GM19025 (cell line): ENCODE measurements at regions not wholly inside any gene's neighbourhood (a gene's known extent, or its start where the extent isn't known, plus 50 kb on each side); places are given as distances from the start of the nearest gene placed in this dataset.

Experiments used
- ATAC-seq: cut with Tn5 transposase; IDR thresholded peaks from one replicate; pipeline ENCODE4 v1.9.1; 2021; ENCODE audit warnings: mild to moderate bottlenecking, low read depth, moderate library complexity; ENCODE audit not compliant: unreplicated experiment

DNA sequence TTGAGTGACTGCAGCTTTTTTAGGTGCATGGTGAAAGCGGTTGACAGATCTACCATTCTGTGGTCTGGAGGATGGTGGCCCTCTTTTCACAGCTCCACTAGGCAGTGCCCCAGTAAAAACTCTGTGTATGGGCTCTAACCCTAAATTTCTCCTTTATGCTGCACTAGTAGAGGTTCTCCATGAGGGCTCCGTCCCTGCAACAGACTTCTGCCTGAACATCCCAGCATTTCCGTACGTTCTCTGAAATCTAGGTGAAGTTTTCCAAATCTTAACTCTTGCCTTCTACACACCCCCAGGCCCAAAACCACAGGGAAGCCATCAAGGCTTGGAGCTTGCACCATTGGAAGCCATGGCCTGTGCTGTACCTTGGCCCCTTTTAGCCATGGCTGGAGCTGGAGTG lies 1898.1 kb upstream of the NUDT12 start:
- no peak for ATAC-seq

DNA sequence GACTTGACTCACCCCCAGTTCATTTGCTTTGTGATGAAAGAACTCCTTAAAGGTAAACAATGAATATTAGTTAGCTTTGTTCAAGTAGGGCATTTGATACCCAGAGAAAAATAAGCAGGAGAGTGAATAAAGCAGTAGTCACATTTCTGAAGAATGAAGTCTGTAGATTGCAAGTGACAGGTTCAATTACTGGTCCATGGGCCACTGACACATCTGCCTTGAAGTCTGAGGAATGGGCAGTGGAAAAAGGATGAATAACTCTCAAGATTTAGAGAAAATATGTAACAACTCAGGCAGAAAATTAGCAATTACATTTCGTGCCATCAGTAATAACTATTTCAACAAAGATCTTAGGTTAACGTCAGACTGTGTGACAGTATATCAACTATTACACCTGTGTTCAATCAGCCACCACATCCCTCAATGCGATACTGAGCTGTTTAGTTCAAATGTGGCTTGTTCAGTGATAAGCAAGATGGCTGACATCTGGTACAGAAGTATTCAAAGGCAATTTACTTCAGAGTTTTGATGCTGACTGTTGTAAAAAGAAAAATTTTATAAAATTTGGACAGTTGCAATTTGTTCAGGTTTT lies 1890.7 kb upstream of the NUDT12 start:
- no peak for ATAC-seq

DNA sequence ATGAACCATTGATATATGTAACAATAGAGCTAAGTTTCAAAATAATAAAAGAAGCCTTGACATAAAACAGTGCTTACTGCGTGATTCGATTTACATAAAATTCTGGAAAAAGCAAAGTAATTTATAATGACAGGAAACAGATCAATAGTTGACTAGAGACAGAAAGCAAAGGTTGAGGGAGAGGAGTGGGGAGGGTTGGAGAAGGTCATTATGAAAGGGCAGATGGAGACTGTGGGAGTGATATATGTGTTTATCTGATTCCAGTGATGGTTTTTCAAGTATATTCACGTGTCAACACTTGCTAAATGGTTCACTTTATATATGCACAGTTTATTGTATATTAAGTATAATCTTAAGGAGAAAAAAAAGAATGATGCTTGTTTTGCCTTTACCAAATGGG lies 1885.7 kb upstream of the NUDT12 start:
- no peak for ATAC-seq

DNA sequence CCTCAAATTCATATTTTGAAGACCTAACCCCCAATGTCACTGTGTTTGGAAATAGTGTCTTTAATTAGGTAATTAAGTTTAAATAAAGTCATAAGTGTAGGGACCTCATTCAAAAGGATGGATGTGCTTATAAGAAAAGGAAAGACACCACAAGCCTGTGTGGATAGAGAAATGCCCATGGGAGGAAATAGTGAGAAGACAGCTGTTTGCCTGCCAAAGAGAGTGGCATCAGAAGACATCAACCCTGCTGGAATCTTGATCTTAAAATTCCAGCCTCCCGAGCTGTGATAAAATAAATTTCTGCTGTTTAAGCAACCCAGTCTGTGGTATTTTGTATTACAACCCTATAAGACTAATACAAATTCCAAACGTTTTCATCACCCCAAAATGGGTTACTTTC lies 1867.9 kb upstream of the NUDT12 start:
- no peak for ATAC-seq

DNA sequence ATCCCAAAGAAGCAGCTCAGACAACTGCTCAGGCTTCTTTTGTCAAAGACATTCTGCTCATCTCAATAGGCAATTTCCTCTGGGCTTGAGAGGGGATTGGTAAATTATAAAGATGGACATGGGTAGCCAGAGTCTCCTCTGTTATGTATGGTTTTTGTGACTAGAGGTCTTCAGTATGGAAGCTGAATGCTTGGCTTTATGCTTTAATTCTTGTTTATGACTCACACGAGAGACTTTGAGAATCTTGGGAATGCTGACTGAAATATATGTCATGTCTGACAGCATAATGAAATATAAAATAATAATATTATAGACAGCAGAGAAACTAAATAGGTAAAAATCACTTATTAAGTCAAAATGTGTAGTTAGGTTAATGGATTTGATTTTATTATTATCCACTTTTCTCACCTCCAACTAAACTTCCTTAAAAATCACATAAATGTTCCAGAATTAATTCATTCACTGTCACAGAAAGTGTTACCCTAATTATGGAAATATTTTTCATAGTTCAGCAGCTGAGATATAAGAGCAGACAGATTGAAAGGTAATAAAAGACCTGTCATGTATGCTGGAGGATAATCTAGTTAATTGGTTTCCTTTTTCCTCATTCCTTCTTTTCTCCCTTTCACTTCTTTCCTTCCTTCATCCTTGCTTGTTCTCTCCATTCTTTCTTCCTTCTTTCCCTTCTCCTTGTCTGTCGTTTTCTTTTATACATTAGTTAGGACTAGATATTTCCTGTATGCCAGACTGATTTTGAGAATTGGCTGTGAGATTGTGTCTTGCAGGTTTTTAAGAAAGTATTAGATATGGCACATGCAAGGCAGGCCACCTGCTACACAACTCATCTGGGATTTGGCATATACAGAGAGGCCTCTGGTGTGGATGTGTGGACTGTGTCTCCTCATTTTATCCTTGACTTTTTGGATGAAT lies 1866.1 kb upstream of the NUDT12 start:
- ATAC-seq = no peak

DNA sequence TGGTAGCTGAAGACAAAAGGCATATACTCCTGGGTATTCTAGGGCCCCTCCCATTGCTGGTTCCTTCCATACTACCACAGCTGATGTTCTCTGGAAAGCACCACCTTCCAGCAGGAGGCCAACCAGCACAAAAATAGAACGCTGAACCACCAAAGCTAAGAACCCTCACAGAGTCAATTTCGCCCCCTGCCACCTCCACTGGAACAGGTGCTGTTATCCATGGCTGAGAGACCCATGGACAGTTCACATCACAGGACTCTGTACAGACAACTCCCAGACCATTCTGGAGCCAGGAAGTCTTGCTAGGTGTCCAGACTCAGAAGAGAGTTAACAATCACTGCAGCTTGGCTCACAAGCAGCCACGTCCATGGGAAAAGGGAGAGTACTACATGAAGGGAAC lies 1851.5 kb upstream of the NUDT12 start:
- no peak for ATAC-seq

DNA sequence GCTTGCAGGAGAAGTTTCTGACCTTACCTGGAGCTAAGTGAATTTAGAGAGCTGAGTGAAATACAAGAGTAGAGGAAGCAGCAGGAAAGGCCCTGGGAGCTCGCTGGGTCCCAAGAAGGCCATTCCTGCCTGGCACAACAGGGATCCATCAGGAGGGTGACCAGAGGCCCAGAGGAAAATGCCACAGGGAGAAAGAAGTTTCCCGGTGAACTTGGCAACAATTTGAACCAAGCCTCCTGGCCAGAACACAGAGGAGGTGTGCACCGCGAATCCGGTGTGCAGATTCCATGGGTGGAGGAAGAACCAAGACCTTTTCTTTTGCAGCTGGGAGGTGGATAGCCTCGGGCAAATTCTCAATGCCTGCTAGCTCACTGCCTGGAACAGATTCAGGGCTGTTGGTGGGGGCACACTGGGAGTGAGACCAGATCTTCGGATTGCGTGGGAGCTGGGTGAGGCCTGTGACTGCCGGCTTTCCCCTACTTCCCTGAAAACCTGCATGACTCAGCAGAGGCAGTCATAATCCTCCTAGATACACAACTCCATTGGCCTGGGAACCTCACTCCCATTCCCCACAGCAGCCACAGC lies 1850.9 kb upstream of the NUDT12 start:
- ATAC-seq = no peak

DNA sequence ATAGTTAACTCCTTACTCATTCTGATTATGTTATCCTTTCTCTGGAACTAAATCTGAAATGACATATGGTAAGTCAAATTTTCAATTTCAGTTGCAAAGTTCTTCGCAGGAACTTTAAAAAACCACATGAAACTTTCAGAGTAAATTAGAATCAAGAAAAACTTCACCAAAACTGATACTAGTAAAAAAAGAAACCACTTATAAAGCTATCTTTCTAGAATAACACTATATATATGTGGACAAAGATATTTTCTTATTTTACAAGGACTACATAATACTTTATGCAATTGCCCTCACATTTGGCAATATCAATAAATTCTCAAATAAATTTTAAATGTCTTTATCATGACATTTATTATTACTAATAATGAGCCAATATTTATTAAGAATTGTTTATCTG lies 1847.1 kb upstream of the NUDT12 start:
- no peak for ATAC-seq

DNA sequence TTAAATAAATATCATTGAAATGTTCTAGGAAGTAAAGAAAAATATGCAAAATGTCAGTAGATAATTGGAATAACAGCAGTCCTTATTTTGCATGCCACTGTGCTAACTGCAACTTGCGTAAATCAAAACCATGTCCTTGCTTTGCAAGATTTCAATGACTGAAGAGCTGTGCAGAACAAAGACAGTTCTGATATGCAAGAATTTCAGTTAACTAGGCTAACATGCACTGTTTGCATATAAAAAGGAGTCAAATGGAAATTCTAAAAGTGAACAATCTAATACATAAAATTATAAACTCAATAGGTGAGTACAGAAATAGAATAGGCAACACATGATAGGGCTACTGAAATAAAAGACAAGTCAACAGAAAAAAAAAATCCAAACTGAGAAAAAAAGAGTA lies 1844.6 kb upstream of the NUDT12 start:
- no peak for ATAC-seq

DNA sequence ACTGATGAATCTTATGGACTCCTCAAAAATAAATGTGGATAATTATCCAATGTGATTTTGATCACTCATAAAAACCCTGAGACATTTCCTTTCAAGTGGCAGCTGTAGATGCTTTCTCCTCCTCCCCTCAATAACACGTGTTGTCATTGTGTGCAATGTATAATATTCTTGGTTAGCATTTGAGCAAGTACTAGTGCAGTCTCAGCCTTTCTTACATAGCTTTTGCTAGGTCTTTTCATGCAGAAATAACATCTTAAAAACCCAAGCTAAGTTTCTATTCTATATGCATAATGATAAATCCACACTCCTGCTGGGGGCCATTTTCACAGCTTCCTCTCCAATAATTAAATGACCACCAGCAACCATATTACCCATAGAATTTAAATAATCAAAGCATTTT lies 1835.2 kb upstream of the NUDT12 start:
- ATAC-seq = no peak

DNA sequence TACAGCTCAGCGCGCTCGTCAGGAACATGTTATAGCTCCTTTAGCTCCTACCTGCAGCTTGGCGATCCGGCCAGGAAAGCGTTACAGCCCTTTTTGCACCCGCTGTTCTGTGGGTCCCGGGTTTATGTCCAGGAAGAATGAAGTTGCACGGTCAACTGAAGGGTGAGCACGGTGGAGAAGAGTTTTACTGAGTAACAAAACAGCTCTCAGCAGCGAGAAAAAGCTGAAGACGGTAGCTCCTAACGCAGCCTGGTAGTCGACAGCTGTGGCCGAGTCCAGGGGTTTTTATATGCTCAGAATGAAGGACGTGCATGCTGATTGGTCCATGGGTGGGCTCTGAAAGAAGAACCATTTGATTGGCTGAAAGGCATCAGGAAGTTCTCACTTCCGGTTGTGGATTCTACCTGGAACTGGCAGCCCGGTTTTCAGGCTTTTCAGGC lies 1830.1 kb upstream of the NUDT12 start:
- ATAC-seq = no peak

DNA sequence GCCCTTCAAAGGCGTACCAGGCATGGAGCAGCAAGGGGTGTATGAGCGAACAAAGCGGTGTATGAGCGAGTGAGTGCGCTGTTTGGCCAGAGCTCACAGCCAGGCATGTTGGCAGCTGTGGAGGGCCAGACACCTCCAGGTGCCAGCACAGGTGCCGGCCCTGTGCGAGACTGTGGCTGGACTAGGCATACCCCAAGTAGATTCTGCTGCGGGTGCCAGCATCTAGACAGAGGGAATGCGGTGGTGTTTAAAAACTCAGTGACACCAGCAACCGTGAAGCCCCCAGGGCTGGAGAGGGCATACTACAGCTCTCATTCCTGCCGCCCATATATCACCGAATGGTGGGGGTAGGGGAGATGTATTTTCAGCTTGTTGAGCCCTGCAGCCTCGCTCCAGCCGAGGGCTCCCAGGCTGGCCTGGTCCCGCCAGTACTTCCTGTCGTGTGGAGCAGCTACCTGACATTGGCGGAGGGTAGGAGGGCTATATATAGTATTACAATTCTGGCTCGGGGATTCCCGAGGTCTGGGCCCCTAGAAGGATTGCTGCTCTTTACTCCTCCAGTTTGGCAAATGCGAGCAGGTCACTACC lies 1829.6 kb upstream of the NUDT12 start:
- ATAC-seq = no peak

DNA sequence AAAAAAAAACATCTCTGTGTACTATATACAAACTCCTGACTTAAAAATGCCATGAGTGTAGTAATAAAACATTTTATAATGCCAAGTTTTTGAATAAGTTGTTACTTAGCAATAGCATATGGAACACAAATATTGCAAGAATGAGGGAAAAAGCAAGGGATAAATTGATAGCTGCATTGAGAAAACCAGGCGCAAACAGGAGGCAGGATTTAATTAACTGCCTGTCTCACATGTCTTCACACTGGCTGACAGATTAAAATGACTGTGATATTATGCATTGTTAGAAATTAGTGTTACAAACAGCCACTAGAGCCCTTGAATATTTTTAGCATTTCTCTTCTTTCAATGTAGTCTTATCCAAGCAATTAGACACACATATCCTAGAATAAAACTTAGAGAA lies 1817.5 kb upstream of the NUDT12 start:
- ATAC-seq = no peak

DNA sequence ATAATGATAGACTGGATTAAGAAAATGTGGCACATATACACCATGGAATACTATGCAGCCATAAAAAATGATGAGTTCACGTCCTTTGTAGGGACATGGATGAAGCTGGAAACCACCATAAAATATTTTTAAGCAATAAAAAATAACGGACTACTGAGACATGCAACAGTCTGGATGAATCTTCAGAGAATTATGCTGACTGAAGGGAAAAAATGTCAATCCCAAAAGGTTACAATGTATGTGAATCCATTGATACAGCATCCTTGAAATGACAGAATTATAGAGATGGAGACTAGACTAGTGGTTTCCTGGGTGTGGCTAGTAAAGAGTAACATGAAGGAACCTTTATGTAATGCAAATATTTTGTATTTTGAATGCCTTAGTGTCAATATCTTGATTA lies 1808.6 kb upstream of the NUDT12 start:
- no peak for ATAC-seq

DNA sequence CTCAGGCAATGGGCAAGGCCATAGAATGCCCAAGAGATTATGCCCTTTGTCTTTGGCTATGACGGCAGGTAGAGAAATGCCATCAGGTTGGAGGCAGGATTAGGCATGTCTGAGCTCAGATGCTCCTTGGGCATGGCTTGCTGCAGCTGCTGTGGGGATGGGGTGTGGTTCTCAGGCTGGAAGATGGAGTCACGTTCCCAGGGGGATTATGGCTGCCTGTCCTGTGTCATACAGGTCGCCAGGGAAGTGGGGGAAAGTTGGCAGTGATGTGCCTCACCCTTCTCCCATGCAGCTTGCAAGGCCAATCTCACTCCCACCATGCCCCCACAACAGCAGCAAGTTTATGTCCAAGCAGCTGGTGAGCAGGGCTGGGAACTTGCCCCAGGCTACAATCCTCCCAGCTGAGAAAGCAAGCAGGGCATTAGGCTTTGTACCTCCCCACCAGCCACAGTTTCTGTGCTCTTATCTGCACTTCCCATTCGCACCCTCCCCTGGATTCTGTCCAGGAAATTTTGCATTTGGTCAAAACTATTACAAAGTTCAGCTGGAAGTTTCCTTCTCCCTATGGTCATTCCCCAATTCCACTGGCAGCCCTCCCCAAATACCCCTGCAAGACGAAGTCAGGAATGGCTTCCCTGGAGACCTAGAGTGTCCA lies 1788.0 kb upstream of the NUDT12 start:
- ATAC-seq = no peak

DNA sequence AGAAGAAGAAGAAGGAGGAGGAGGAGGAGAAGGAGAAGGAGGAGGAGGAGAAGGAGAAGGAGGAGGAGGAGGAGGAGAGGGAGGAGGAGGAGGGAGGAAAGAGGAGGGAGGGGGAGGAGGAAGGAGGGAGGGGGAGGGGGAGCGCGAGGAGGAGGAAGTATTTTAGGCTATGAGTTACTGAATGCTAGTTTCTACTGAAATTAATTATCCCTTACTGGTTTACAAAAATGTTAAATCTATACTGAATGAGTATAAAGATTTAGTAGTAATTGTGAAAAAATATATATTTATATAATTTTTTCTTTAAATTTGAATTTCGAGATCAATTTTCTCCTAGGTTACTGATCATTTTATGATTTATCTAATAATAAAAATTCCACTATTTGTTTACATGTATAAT lies 1769.0 kb upstream of the NUDT12 start:
- ATAC-seq = no peak

DNA sequence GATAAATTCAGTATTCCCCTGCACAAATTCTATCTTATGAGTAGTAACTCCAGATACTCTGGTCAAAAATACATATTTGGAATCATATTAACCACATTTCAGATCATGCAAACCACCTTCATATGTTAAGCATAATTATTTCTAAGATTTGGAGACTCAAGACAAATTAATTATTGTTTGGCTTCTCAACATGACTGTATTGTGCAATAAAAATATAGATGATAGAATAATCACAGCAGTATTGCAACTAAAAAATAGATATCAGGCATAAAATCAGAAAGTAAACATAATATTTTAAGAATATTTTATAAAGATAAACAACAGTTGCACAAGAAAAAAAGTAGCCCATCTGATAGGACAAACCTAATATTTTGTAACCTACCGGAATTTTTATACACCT lies 1767.6 kb upstream of the NUDT12 start:
- no peak for ATAC-seq

DNA sequence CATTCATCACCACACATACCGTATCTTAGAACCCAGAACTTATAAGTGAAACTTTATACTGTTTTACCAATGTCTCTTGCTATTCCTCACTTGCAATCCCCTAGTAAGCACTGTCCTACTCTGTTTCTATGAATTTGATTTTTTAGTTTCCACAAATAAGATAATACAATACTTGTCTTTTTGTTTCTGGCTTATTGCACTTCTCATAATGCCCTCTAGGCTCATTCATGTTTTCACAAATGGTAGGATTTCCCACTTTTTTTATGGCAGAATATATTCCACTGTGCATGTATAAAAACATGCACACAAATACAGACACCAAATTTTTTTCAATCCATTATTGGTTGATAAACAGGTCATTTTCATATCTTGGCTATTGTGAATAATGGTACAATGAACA lies 1742.3 kb upstream of the NUDT12 start:
- ATAC-seq = no peak

DNA sequence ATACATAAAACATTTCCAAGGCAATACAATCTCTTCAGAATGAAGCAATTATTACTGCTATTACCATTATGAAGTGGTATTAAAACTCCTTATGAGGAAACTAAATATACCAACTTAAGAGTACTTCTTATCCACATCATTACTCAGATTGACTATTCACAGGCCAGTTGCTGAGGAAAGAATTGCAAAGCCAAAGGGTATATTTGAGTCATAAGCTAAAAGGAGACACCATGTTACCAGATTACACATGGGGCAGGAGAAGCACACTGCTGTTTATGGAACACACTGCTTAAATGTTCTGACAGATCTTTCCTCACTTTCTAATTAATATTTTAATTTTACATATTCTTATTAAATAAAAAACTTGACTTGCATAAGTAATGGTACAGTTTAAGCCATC lies 1726.4 kb upstream of the NUDT12 start:
- no peak for ATAC-seq

DNA sequence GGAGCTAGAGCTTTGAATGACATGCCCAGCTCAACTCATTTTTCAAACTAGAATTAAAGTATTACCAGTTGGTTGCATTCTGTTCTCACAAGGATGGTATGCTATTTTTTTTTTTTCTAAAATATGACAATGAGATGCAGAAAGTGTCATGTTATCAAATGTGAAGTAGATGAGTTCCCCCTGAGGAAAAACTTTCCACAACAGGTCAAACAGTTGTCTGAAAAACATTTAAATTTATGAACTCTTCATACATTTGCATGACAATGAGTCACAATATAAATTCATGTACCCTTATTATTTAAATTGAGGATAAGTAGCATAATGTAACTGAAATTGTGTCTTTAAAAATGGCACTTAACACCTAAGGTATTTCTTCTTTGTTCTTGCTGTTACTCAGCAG lies 1720.5 kb upstream of the NUDT12 start:
- no peak for ATAC-seq

DNA sequence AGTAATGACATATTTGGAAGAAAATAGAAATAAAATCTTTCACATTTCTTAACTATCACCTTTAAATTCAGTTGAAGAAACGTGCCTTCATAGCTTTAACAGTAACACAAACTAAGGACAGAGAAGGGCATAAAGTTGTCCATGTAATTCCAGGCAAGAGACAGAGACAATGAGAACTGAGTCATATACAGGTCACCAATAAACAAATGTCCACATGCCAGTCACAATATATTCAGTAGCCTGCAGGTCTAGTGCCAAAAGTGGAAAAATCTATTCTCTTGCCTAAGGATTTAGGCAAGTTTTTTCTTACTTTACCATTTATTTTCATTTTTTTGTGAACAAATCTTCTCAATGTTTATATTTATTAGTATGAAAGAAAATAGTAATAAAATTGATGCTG lies 1711.5 kb upstream of the NUDT12 start:
- ATAC-seq = no peak
